ENCODE measurements at regions not wholly inside any gene's neighbourhood (a gene's known extent, or its start where the extent isn't known, plus 50 kb on each side); places are given as distances from the start of the nearest gene placed in this dataset.

DNA sequence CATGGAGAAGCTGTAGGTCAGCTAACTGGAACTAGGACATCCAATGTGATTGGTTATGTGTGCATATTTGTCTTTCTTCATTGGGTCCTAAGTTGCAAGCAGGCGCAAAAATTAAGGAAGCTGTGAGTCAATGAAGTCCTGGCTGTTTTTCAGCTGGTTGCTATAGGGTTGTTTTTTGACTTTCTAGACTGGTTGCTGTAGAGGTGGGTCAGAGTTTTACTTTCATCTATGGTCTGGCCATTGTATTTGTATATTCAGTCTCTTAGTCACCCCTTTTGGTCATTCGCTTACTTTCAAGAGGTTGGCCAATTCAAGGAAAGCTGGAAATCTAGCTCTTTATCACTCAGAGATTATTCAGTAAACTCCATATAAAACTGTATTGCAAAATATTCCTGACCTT is 62.0 kb upstream of the AMZ2 start:
- TF ChIP-seq, protein P1, sequence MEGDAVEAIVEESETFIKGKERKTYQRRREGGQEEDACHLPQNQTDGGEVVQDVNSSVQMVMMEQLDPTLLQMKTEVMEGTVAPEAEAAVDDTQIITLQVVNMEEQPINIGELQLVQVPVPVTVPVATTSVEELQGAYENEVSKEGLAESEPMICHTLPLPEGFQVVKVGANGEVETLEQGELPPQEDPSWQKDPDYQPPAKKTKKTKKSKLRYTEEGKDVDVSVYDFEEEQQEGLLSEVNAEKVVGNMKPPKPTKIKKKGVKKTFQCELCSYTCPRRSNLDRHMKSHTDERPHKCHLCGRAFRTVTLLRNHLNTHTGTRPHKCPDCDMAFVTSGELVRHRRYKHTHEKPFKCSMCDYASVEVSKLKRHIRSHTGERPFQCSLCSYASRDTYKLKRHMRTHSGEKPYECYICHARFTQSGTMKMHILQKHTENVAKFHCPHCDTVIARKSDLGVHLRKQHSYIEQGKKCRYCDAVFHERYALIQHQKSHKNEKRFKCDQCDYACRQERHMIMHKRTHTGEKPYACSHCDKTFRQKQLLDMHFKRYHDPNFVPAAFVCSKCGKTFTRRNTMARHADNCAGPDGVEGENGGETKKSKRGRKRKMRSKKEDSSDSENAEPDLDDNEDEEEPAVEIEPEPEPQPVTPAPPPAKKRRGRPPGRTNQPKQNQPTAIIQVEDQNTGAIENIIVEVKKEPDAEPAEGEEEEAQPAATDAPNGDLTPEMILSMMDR (IDR thresholded peaks at IDR 0.05): no peak
- TF ChIP-seq POLR2AphosphoS5 (IDR thresholded peaks at IDR 0.05): no peak
- no peak for TF ChIP-seq POLR2A (IDR thresholded peaks at IDR 0.05)
- TF ChIP-seq EP300 (IDR thresholded peaks at IDR 0.05): no peak
